Hepatocyte (in vitro differentiated cells): ENCODE measurements at regions not wholly inside any gene's neighbourhood (a gene's known extent, or its start where the extent isn't known, plus 50 kb on each side); places are given as distances from the start of the nearest gene placed in this dataset.

ENCODE experiments used
- DNase-seq: peaks from one replicate; pipeline ENCODE4 v3.0.0-alpha.2; 2016; ENCODE audit warnings: low spot score
- H2AFZ ChIP-seq: fragments of 200-600 bp; sonication (generic); 2 replicates; pipeline ENCODE4 v1.6.0; 2016; ENCODE audit warnings: antibody characterized with exemption, mild to moderate bottlenecking
- H3K27ac ChIP-seq: fragments of 200-600 bp; sonication (generic); 2 replicates; pipeline ENCODE4 v1.5.1; 2016; ENCODE audit warnings: mild to moderate bottlenecking
- H3K27me3 ChIP-seq: fragments of 200-600 bp; sonication (generic); 2 replicates; pipeline ENCODE4 v1.6.1; 2016
- H3K36me3 ChIP-seq: fragments of 200-600 bp; sonication (generic); replicated peaks from 2 replicates; pipeline ENCODE4 v1.5.1; 2016; ENCODE audit warnings: low read depth; ENCODE audit not compliant: insufficient read depth
- H3K4me1 ChIP-seq: fragments of 200-600 bp; sonication (generic); 2 replicates; pipeline ENCODE4 v1.5.1; 2016; ENCODE audit warnings: mild to moderate bottlenecking, moderate library complexity; ENCODE audit not compliant: insufficient read depth
- H3K4me2 ChIP-seq: fragments of 200-600 bp; sonication (generic); 2 replicates; pipeline ENCODE4 v1.6.0; 2016
- H3K4me3 ChIP-seq: fragments of 200-600 bp; sonication (generic); 2 replicates; pipeline ENCODE4 v1.5.1; 2016; ENCODE audit warnings: mild to moderate bottlenecking
- H3K79me2 ChIP-seq: fragments of 200-600 bp; sonication (generic); 2 replicates; pipeline ENCODE4 v1.6.0; 2017; ENCODE audit warnings: mild to moderate bottlenecking
- H3K9me2 ChIP-seq: fragments of 200-600 bp; sonication (generic); replicated peaks from 2 replicates; pipeline ENCODE4 v1.6.0; 2017; ENCODE audit warnings: mild to moderate bottlenecking; ENCODE audit not compliant: insufficient read depth
- H3K9me3 ChIP-seq: fragments of 200-600 bp; sonication (generic); 2 replicates; pipeline ENCODE4 v1.5.1; 2016; ENCODE audit warnings: low read depth, mild to moderate bottlenecking
- H4K20me1 ChIP-seq: fragments of 200-600 bp; sonication (generic); 2 replicates; pipeline ENCODE4 v1.6.0; 2016; ENCODE audit warnings: mild to moderate bottlenecking; ENCODE audit not compliant: insufficient read depth, poor library complexity, severe bottlenecking
- EZH2 ChIP-seq: fragments of 200-600 bp; sonication (generic); IDR thresholded peaks from 2 replicates; pipeline ENCODE4 v1.6.1; 2016; ENCODE audit warnings: antibody characterized with exemption, mild to moderate bottlenecking, borderline replicate concordance
- EZH2phosphoT487 ChIP-seq: fragments of 200-600 bp; sonication (generic); IDR thresholded peaks from one replicate; pipeline ENCODE4 v1.6.1; 2018; ENCODE audit warnings: antibody characterized with exemption, mild to moderate bottlenecking, low read depth, moderate library complexity; ENCODE audit not compliant: unreplicated experiment, severe bottlenecking
- WGBS: methylation state at CpG from one replicate; pipeline ENCODE4 v1.1.6; 2016; ENCODE audit warnings: low lambda C conversion rate; ENCODE audit errors: missing lambda C conversion rate; 5-methylcytosine and 5-hydroxymethylcytosine counted together
- TF ChIP-seq, protein P1 (sequence below): fragments of 200-600 bp; sonication (generic); IDR thresholded peaks from 2 replicates; pipeline ENCODE4 v1.5.1; 2016; ENCODE audit warnings: antibody characterized with exemption, mild to moderate bottlenecking; ENCODE audit not compliant: poor library complexity

DNA sequence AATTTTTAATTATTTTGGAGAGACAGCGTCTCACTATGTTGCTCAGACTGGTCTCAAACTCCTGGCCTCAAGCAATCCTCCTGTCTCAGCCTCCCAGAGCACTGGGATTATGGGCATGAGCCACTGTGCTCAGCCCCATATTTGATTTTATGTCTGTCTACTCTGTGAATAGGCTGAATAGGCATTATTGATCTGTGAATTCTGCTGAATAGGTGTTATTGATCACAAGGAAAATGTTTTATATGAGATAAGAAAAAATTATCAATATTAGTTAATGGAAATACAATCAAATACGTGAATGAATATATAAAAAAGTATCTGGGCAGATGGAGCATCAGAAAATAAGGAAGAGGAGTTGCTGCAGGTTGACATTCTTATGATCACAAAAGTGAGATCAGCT is 483.4 kb upstream of the LARGE1 start:
- no peak for DNase-seq
- Histone ChIP-seq H3K79me2 (no peaks in the 10 kb centered on the region), H3K36me3 (no peaks in the 10 kb centered on the region), H3K4me3 (no peak overlapping the region), H3K9me3 (no peaks in the 10 kb centered on the region), H3K27me3 (peaks cover 6% of the 10 kb centered on the region), H4K20me1 (no peaks in the 10 kb centered on the region), H3K4me1 (no peaks in the 10 kb centered on the region), H3K4me2 (no peak overlapping the region), H3K27ac (no peak overlapping the region), H2AFZ (no peak overlapping the region), H3K9me2 (no peaks in the 10 kb centered on the region)
- TF ChIP-seq EZH2, result no peak
- no peak for TF ChIP-seq EZH2phosphoT487
- TF ChIP-seq, protein P1, sequence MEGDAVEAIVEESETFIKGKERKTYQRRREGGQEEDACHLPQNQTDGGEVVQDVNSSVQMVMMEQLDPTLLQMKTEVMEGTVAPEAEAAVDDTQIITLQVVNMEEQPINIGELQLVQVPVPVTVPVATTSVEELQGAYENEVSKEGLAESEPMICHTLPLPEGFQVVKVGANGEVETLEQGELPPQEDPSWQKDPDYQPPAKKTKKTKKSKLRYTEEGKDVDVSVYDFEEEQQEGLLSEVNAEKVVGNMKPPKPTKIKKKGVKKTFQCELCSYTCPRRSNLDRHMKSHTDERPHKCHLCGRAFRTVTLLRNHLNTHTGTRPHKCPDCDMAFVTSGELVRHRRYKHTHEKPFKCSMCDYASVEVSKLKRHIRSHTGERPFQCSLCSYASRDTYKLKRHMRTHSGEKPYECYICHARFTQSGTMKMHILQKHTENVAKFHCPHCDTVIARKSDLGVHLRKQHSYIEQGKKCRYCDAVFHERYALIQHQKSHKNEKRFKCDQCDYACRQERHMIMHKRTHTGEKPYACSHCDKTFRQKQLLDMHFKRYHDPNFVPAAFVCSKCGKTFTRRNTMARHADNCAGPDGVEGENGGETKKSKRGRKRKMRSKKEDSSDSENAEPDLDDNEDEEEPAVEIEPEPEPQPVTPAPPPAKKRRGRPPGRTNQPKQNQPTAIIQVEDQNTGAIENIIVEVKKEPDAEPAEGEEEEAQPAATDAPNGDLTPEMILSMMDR, result no peak
- 87% methylated on average over 2 of the region's 2 CpGs for WGBS

DNA sequence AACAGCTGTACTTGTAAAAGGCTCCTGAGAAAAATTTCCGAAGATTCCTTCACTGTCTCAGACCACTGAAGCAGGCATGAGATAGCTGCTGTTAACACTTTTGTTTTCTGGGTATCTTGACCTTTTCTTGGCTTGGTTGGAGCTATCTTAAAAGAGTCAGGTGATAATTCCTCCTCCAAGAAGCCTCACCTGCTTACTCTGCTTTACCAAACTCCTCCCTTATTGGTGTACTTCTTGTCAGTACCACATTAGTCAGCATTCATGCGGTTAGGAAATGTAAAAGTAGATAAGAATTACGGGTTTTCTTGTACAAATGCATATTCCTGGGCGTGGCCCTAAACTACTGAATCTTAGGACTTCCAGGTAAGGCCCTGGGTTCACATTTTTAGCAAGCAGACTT is 489.8 kb upstream of the LARGE1 start:
- Histone ChIP-seq H3K4me2 (no peak overlapping the region), H3K9me3 (no peaks in the 10 kb centered on the region), H2AFZ (no peak overlapping the region), H3K79me2 (no peaks in the 10 kb centered on the region), H3K4me3 (no peak overlapping the region), H3K27me3 (peaks cover 6% of the 10 kb centered on the region), H3K36me3 (no peaks in the 10 kb centered on the region), H3K4me1 (no peaks in the 10 kb centered on the region), H4K20me1 (no peaks in the 10 kb centered on the region), H3K27ac (no peak overlapping the region), H3K9me2 (no peaks in the 10 kb centered on the region)
- 66% methylated on average over 4 of the region's 4 CpGs for WGBS
- DNase-seq, result no peak
- TF ChIP-seq EZH2, result no peak
- TF ChIP-seq, protein P1, result no peak
- TF ChIP-seq EZH2phosphoT487, result no peak

DNA sequence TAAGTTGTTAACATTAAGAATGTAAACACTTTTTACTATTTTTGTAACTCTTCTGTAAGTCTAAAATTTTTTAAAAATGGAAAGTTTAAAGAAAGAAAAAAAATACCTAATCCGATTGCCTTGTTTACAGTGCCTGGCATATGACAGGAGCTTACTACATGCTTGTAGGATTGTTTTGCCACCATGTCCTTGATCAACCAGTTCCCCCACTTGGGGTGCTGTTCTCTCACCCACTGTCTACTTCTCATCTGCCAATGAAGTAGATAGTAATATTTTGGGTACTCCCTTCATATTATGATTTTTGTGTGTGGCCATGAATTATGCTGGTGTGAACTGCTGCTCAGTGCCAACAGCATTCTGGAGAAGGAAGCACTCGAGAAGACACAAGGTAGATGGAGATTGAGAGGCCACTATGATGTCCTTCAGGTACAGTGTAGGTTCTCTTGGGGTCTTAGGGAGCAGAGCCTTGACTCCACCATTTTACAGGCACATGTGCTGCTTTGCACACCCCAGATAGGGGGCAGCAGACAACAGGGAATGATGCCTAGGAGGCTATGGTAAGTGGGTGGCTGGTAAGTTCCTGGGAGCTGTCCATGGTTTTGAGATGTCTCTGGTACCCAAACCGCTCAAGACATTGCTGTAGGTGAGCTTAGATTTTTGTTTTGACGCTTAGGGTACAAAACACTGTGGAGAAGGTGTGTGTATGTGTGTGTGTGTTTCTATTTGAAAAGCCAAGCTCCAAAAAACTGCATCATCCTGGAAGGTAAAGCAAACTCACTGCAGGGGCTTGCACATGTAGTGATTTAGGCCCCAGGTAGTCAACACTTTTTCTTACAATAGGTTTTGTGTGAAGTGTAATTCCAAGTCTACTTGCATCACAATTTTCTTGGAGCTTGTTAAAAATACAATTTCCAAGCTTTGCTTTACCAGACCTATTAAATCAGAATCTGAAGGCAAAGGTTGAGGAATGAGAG is 494.5 kb upstream of the LARGE1 start:
- WGBS, result 33% methylated on average over 4 of the region's 4 CpGs
- H3K27ac ChIP-seq, result no peak overlapping the region
- H3K79me2 ChIP-seq, result no peaks in the 10 kb centered on the region
- TF ChIP-seq EZH2, result no peak
- TF ChIP-seq, protein P1, result peak; percentile 96
- H3K9me3 ChIP-seq, result no peaks in the 10 kb centered on the region
- H4K20me1 ChIP-seq, result no peaks in the 10 kb centered on the region
- H3K27me3 ChIP-seq, result no peaks in the 10 kb centered on the region
- no peaks in the 10 kb centered on the region for H3K4me1 ChIP-seq
- no peaks in the 10 kb centered on the region for H3K9me2 ChIP-seq
- no peak overlapping the region for H2AFZ ChIP-seq
- H3K36me3 ChIP-seq, result no peaks in the 10 kb centered on the region
- H3K4me3 ChIP-seq, result no peak overlapping the region
- H3K4me2 ChIP-seq, result no peak overlapping the region
- peak; percentile 92 for DNase-seq
